ENCODE measurements at regions not wholly inside any gene's neighbourhood (a gene's known extent, or its start where the extent isn't known, plus 50 kb on each side); places are given as distances from the start of the nearest gene placed in this dataset.

GRCh38 chr3:140871022-140871421, 70.6 kb upstream of the SLC25A36 start:
- TF ChIP-seq CREB5 (CRISPR knock-in tag; IDR thresholded peaks at IDR 0.05; ENCODE audit: low read depth) = no peak
- TF ChIP-seq, protein P1, sequence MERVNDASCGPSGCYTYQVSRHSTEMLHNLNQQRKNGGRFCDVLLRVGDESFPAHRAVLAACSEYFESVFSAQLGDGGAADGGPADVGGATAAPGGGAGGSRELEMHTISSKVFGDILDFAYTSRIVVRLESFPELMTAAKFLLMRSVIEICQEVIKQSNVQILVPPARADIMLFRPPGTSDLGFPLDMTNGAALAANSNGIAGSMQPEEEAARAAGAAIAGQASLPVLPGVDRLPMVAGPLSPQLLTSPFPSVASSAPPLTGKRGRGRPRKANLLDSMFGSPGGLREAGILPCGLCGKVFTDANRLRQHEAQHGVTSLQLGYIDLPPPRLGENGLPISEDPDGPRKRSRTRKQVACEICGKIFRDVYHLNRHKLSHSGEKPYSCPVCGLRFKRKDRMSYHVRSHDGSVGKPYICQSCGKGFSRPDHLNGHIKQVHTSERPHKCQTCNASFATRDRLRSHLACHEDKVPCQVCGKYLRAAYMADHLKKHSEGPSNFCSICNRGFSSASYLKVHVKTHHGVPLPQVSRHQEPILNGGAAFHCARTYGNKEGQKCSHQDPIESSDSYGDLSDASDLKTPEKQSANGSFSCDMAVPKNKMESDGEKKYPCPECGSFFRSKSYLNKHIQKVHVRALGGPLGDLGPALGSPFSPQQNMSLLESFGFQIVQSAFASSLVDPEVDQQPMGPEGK (CRISPR knock-in tag; IDR thresholded peaks at IDR 0.05; ENCODE audit: borderline replicate concordance) = no peak
- TF ChIP-seq BACH2 (CRISPR knock-in tag; IDR thresholded peaks at IDR 0.05; ENCODE audit: borderline replicate concordance) = no peak
- no peak for TF ChIP-seq RARB (CRISPR knock-in tag; IDR thresholded peaks at IDR 0.05)
- TF ChIP-seq CSDC2 (CRISPR knock-in tag; IDR thresholded peaks at IDR 0.05) = no peak
- no peak for TF ChIP-seq TCF4 (CRISPR knock-in tag; IDR thresholded peaks at IDR 0.05; ENCODE audit: borderline replicate concordance)
- no peak for TF ChIP-seq ZFP3 (CRISPR knock-in tag; IDR thresholded peaks at IDR 0.05)
- TF ChIP-seq ZNF8 (CRISPR knock-in tag; IDR thresholded peaks at IDR 0.05) = no peak

Data from SK-N-SH treated with all-trans-retinoic acid at 6 μM for 48 hours (cell line).